ENCODE measurements at regions not wholly inside any gene's neighbourhood (a gene's known extent, or its start where the extent isn't known, plus 50 kb on each side); places are given as distances from the start of the nearest gene placed in this dataset.

DNA sequence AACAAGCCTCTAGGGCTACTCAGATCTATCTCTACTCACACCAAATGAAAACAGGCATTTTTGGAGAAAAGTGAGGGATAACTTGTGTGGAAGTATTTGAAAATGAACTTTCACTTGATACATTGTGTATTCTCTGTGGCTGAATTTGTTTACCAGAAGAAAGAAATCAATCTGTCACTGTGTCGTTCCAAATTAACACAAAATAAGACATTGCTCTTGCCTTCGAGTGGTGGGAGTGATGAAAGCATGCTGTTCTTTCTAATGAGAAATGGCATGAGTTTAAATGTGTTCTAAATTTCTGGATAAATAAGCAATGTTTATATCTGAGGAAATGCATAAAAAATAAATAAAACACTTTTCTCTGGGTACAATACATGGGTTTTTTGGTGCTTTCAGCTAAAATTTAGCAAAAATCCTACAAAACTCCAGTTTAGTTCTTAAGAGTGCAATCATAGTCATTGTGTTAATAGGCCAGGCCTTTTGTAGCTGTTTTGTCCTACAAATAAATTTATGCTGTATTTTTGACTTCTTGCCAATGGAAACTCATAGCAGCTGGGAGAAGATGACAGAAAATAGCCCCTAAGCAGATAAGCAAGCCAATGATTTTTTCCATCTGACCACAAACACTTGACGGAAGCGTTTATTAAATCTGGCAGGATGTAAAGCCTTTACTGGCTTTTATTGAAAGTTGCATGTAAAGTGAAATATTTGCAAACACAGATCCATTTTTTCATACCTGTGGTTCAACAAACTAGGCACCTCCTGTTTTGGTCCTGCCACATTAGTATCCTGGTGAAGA, 1064.1 kb upstream of the GHITM start:
- TF ChIP-seq, protein P1, sequence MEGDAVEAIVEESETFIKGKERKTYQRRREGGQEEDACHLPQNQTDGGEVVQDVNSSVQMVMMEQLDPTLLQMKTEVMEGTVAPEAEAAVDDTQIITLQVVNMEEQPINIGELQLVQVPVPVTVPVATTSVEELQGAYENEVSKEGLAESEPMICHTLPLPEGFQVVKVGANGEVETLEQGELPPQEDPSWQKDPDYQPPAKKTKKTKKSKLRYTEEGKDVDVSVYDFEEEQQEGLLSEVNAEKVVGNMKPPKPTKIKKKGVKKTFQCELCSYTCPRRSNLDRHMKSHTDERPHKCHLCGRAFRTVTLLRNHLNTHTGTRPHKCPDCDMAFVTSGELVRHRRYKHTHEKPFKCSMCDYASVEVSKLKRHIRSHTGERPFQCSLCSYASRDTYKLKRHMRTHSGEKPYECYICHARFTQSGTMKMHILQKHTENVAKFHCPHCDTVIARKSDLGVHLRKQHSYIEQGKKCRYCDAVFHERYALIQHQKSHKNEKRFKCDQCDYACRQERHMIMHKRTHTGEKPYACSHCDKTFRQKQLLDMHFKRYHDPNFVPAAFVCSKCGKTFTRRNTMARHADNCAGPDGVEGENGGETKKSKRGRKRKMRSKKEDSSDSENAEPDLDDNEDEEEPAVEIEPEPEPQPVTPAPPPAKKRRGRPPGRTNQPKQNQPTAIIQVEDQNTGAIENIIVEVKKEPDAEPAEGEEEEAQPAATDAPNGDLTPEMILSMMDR (IDR thresholded peaks at IDR 0.05) = no peak
- no peak for TF ChIP-seq POLR2AphosphoS5 (IDR thresholded peaks at IDR 0.05)

Measured in prostate gland (tissue), 2 donors.